ENCODE measurements at regions not wholly inside any gene's neighbourhood (a gene's known extent, or its start where the extent isn't known, plus 50 kb on each side); places are given as distances from the start of the nearest gene placed in this dataset.

DNA sequence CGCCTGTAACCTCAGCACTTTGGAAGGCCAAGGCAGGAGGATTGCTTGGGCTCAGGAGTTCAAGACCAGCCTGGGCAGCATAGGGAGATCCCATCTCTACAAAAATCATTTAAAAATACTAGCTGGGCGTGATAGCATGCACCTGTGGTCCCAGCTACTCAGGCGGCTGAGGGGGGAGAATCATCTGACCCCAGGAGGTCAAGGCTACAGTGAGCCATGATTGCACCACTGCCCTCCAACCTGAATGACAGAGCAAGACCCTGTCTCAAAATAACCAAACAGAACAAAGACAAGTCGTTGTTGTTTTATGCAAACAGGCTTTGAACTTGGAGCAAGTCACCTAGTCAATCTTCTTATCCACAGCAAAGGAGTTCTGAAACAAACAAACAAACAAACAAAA is 82.0 kb upstream of the AKAP13 start:
- Histone ChIP-seq H3K36me3 (ENCODE audit: control insufficient read depth, insufficient read depth, low read length) (no peaks in the 10 kb centered on the region), H2BK15ac (ENCODE audit: low read depth, low read length) (no peak overlapping the region), H4K91ac (ENCODE audit: insufficient read depth, low read depth, low read length) (no peak overlapping the region), H4K5ac (ENCODE audit: low read depth, low read length) (no peak overlapping the region), H2BK120ac (ENCODE audit: low read depth, low read length) (no peak overlapping the region), H3K18ac (ENCODE audit: low read depth, low read length) (no peak overlapping the region), H2AK9ac (replicated peaks; ENCODE audit: low read depth, low read length, poor library complexity) (no peak overlapping the region), H3K14ac (replicated peaks; ENCODE audit: low read depth, low read length) (no peak overlapping the region), H3K23ac (ENCODE audit: low read depth, low read length) (no peak overlapping the region), H3K79me1 (ENCODE audit: low read depth in 1 of 2, low read length in 2 of 2) (peaks cover 0 to 5% of the 10 kb centered on the region in 2 experiments; a peak in 1 of 4 replicates), H3K9me1 (ENCODE audit: insufficient read depth, low read length) (no peaks in the 10 kb centered on the region), H4K8ac (ENCODE audit: low read depth in 2 of 2, low read length in 2 of 2) (no peak overlapping the region), H4K20me1 (ENCODE audit: insufficient read depth, low read length) (no peaks in the 10 kb centered on the region), H3K56ac (ENCODE audit: extremely low read depth, insufficient read depth, low read length) (no peak overlapping the region), H2AK5ac (ENCODE audit: low read depth, low read length) (no peak overlapping the region; the same call in 1 of the 2 replicates), H2BK20ac (ENCODE audit: low read depth, low read length) (no peak overlapping the region), H3K4me1 (ENCODE audit: control insufficient read depth, insufficient read depth, low read length) (no peaks in the 10 kb centered on the region), H3K4ac (ENCODE audit: low read depth, low read length) (no peak overlapping the region), H3K27ac (ENCODE audit: insufficient read depth, low read length) (no peak overlapping the region), H3K9me3 (ENCODE audit: control insufficient read depth, insufficient read depth, low read length) (no peaks in the 10 kb centered on the region), H2BK5ac (ENCODE audit: low read depth, low read length, poor library complexity, severe bottlenecking) (no peak overlapping the region), H3K4me2 (ENCODE audit: low read depth, low read length) (no peak overlapping the region), H3K9ac (ENCODE audit: low read depth, low read length) (no peak overlapping the region), H3K4me3 (ENCODE audit: insufficient read depth, low read depth, low read length) (no peak overlapping the region), H3K27me3 (ENCODE audit: control insufficient read depth, insufficient read depth, low read length) (no peaks in the 10 kb centered on the region), H2AFZ (replicated peaks; ENCODE audit: low read length, poor library complexity) (no peak overlapping the region)
- TF ChIP-seq NFE2L2 (IDR thresholded peaks at IDR 0.05; ENCODE audit: low read depth, low read length), result no peak
- TF ChIP-seq, protein P1, sequence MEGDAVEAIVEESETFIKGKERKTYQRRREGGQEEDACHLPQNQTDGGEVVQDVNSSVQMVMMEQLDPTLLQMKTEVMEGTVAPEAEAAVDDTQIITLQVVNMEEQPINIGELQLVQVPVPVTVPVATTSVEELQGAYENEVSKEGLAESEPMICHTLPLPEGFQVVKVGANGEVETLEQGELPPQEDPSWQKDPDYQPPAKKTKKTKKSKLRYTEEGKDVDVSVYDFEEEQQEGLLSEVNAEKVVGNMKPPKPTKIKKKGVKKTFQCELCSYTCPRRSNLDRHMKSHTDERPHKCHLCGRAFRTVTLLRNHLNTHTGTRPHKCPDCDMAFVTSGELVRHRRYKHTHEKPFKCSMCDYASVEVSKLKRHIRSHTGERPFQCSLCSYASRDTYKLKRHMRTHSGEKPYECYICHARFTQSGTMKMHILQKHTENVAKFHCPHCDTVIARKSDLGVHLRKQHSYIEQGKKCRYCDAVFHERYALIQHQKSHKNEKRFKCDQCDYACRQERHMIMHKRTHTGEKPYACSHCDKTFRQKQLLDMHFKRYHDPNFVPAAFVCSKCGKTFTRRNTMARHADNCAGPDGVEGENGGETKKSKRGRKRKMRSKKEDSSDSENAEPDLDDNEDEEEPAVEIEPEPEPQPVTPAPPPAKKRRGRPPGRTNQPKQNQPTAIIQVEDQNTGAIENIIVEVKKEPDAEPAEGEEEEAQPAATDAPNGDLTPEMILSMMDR (conservative IDR thresholded peaks at IDR 0.05; ENCODE audit: low read depth, low read length), result no peak
- TF ChIP-seq MAFK (IDR thresholded peaks at IDR 0.05; ENCODE audit: low read depth, low read length), result no peak
- TF ChIP-seq, protein P2, sequence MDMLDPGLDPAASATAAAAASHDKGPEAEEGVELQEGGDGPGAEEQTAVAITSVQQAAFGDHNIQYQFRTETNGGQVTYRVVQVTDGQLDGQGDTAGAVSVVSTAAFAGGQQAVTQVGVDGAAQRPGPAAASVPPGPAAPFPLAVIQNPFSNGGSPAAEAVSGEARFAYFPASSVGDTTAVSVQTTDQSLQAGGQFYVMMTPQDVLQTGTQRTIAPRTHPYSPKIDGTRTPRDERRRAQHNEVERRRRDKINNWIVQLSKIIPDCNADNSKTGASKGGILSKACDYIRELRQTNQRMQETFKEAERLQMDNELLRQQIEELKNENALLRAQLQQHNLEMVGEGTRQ (IDR thresholded peaks at IDR 0.05; ENCODE audit: low read depth, low read length), result no peak
- no peak for TF ChIP-seq FOS (IDR thresholded peaks at IDR 0.05; ENCODE audit: low read depth, low read length)
- no peak for TF ChIP-seq MAZ (IDR thresholded peaks at IDR 0.05; ENCODE audit: borderline replicate concordance, low read depth, low read length)
- no peak for TF ChIP-seq RCOR1 (IDR thresholded peaks at IDR 0.05; ENCODE audit: insufficient replicate concordance, low read length)
- no peak for TF ChIP-seq RAD21 (IDR thresholded peaks at IDR 0.05; ENCODE audit: low read length)
- no peak for TF ChIP-seq SMC3 (IDR thresholded peaks at IDR 0.05; ENCODE audit: low read depth, low read length)
- no peak for TF ChIP-seq MXI1 (IDR thresholded peaks at IDR 0.05; ENCODE audit: borderline replicate concordance, low read depth, low read length)
- dilution Hi-C loops (cut with HindIII; ENCODE audit: low sequenced_read_pairs, unreplicated experiment) (no loop called here), intact Hi-C loops (cut with micrococcal nuclease) (loop anchor here (5.0 kb wide), 3 partner anchors 184 to 409 kb away; no protein-coding TSS in a partner anchor), in situ Hi-C loops (cut with MboI; ENCODE audit: low sequenced_read_pairs) (loop anchor here (25.0 kb wide), 2 partner anchors 136 to 336 kb away; no protein-coding TSS in a partner anchor)
- DNase-seq (no peak), ATAC-seq (ENCODE audit: low read depth) (no peak)
- POLR2A ChIA-PET (ENCODE audit: unreplicated experiment), result no interaction called here
- CTCF ChIA-PET, result interaction anchor here (1.0 kb wide), 1 partner anchor 14 kb away, joined by 3 read pairs; no protein-coding TSS in a partner anchor
- WGBS, 2 experiments (ENCODE audit: extremely low coverage in 2 of 2, insufficient read length in 1 of 2), result no CpG with 5 or more reads among the region's 4 CpGs
- BruUV-seq (replicated peaks), result no TSS peak

Measured in IMR-90 (cell line).